ENCODE measurements at regions not wholly inside any gene's neighbourhood (a gene's known extent, or its start where the extent isn't known, plus 50 kb on each side); places are given as distances from the start of the nearest gene placed in this dataset.

- Histone ChIP-seq H3K4me2 (ENCODE audit: insufficient read depth, insufficient read length, low read length) (no peak overlapping the region), H2BK12ac (ENCODE audit: insufficient read length, low read depth, low read length) (no peak overlapping the region), H2AFZ (ENCODE audit: low read length) (no peak overlapping the region), H3K27me3 (ENCODE audit: insufficient read depth, low read length) (no peaks in the 10 kb centered on the region; the same call in 1 of the 2 replicates), H3K14ac (ENCODE audit: insufficient read depth, low read length) (no peak overlapping the region), H3K23me2 (ENCODE audit: insufficient read length, low read depth, low read length, poor library complexity, severe bottlenecking) (no peaks in the 10 kb centered on the region), H3K27ac (ENCODE audit: insufficient read length, low read depth, low read length) (no peak overlapping the region), H3K56ac (ENCODE audit: insufficient read length, low read depth, low read length) (no peak overlapping the region), H3K79me2 (ENCODE audit: insufficient read depth, low read length) (no peaks in the 10 kb centered on the region), H2BK5ac (ENCODE audit: insufficient read length, low read length) (no peak overlapping the region), H3K23ac (ENCODE audit: insufficient read length, low read depth, low read length) (no peak overlapping the region), H3K9ac (ENCODE audit: extremely low read depth, insufficient read length, low read length) (no peak overlapping the region), H4K5ac (ENCODE audit: insufficient read length, low read depth, low read length) (no peak overlapping the region), H4K8ac (replicated peaks; ENCODE audit: insufficient read length, low read depth, low read length) (no peak overlapping the region), H3T11ph (ENCODE audit: low read length) (no peak overlapping the region), H2BK15ac (ENCODE audit: low read depth, low read length) (no peak overlapping the region), H3K9me3 (ENCODE audit: control insufficient read depth, low read depth, low read length) (no peaks in the 10 kb centered on the region), H2BK120ac (ENCODE audit: low read depth, low read length, poor library complexity, severe bottlenecking) (no peak overlapping the region), H4K20me1 (ENCODE audit: control insufficient read depth, insufficient read depth, insufficient read length) (no peaks in the 10 kb centered on the region), H2BK20ac (ENCODE audit: low read depth, low read length, poor library complexity, severe bottlenecking) (no peak overlapping the region), H3K18ac (ENCODE audit: insufficient read length, low read depth, low read length) (no peak overlapping the region), H4K91ac (ENCODE audit: insufficient read length, low read depth, low read length) (no peak overlapping the region), H3K79me1 (ENCODE audit: insufficient read depth, low read depth, low read length, poor library complexity, severe bottlenecking) (no peaks in the 10 kb centered on the region), H3K4ac (ENCODE audit: low read depth, low read length) (no peak overlapping the region), H2AK5ac (ENCODE audit: insufficient read length, low read length) (no peak overlapping the region), H3K4me1 (ENCODE audit: insufficient read depth, low read length) (no peaks in the 10 kb centered on the region)
- H3K9me3 Mint-ChIP-seq = no peaks in the 10 kb centered on the region
- no peak overlapping the region for H3K27ac Mint-ChIP-seq
- peaks cover 9 to 11% of the 10 kb centered on the region in 2 experiments for H3K4me1 Mint-ChIP-seq
- peaks cover 76% of the 10 kb centered on the region for H3K27me3 Mint-ChIP-seq (ENCODE audit: low read depth)
- no peaks in the 10 kb centered on the region; a peak in 1 of 7 replicates for H3K36me3 Mint-ChIP-seq (ENCODE audit: insufficient read depth in 1 of 3, low read depth in 3 of 3)
- no peak overlapping the region for H3K4me3 Mint-ChIP-seq
- DNase-seq = no peak
- TF ChIP-seq CTCF (conservative IDR thresholded peaks at IDR 0.05) = no peak
- no CpG with 5 or more reads among the region's 8 CpGs for WGBS (ENCODE audit: extremely low coverage, insufficient read length, low lambda C conversion rate)
Measured at GRCh38 chr9:95573463-95573862, 56.7 kb upstream of the PTCH1 start.

All from H9 (cell line).